SK-N-MC (cell line): ENCODE measurements at regions not wholly inside any gene's neighbourhood (a gene's known extent, or its start where the extent isn't known, plus 50 kb on each side); places are given as distances from the start of the nearest gene placed in this dataset.

Experiments used
- EZH2 ChIP-seq: fragments of 200-600 bp; sonication (generic); IDR thresholded peaks from one replicate; pipeline ENCODE4 v1.6.1; 2017; ENCODE audit warnings: antibody characterized with exemption
- POLR2AphosphoS5 ChIP-seq: IDR thresholded peaks from 2 replicates; pipeline ENCODE4 v1.6.1; 2012; ENCODE audit warnings: mild to moderate bottlenecking, low read depth, low read length, borderline replicate concordance

DNA sequence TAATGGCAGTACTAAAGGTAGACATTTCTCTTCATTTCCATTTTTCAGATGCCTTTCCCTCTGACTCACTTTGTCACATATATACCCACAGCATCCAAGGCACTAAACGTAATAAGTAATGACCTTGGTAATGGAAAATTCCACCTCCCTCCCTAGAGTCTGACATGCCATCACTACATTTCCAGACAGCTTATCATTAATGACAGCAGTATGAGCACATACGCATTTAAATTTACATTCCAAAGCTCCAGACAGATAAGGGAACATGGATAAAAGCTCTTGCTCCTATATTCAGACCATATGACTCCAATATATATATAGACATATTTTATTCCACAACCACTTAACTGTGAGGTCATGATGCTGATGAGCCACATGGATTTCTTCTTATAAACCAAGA, 191.7 kb upstream of the GORAB start:
- TF ChIP-seq POLR2AphosphoS5 (no peak), EZH2 (no peak)
